OCI-LY1 (cell line): ENCODE measurements at regions not wholly inside any gene's neighbourhood (a gene's known extent, or its start where the extent isn't known, plus 50 kb on each side); places are given as distances from the start of the nearest gene placed in this dataset.

Experiments used
- H2AFZ ChIP-seq: fragments of 200-600 bp; sonication (generic), shearing (Covaris generic); 2 replicates; pipeline ENCODE4 v1.6.0; 2014; ENCODE audit warnings: antibody characterized with exemption, mild to moderate bottlenecking, low read length
- H3F3A ChIP-seq: fragments of 200-600 bp; sonication (generic), shearing (Covaris generic); 2 replicates; pipeline ENCODE4 v1.6.0; 2014; ENCODE audit warnings: mild to moderate bottlenecking, antibody characterized with exemption, low read length, moderate library complexity; ENCODE audit not compliant: insufficient read depth
- H3K27ac ChIP-seq: fragments of 200-600 bp; sonication (generic); 2 replicates; pipeline ENCODE4 v1.5.1; 2014; ENCODE audit warnings: low read length, mixed run types, mild to moderate bottlenecking, low read depth; ENCODE audit not compliant: poor library complexity, severe bottlenecking
- H3K27me3 ChIP-seq: fragments of 200-600 bp; sonication (generic); 2 replicates; pipeline ENCODE4 v1.6.0; 2014; ENCODE audit warnings: antibody characterized with exemption, mild to moderate bottlenecking, low read length, moderate library complexity; ENCODE audit not compliant: insufficient read depth
- H3K36me3 ChIP-seq: fragments of 200-600 bp; sonication (generic); 2 replicates; pipeline ENCODE4 v1.6.1; 2014; ENCODE audit warnings: mild to moderate bottlenecking, antibody characterized with exemption, low read length, moderate library complexity, mixed read lengths; ENCODE audit not compliant: insufficient read depth
- H3K4me1 ChIP-seq: fragments of 200-600 bp; sonication (generic); 2 replicates; pipeline ENCODE4 v1.5.1; 2014; ENCODE audit warnings: mild to moderate bottlenecking, low read length, moderate library complexity; ENCODE audit not compliant: insufficient read depth, severe bottlenecking
- H3K4me2 ChIP-seq: fragments of 200-600 bp; sonication (generic), shearing (Covaris generic); 2 replicates; pipeline ENCODE4 v1.6.1; 2014; ENCODE audit warnings: low read length
- H3K4me3 ChIP-seq: fragments of 200-600 bp; sonication (generic); 2 replicates; pipeline ENCODE4 v1.5.1; 2014; ENCODE audit warnings: low read length, low read depth, mild to moderate bottlenecking, mixed read lengths; ENCODE audit not compliant: poor library complexity, severe bottlenecking
- H3K79me2 ChIP-seq: fragments of 200-600 bp; shearing (Covaris generic); 2 replicates; pipeline ENCODE4 v1.6.1; 2016; ENCODE audit warnings: mixed run types, low read length, mixed read lengths; ENCODE audit not compliant: insufficient read depth
- H3K9ac ChIP-seq: fragments of 200-600 bp; sonication (generic), shearing (Covaris generic); 2 replicates; pipeline ENCODE4 v1.6.1; 2014; ENCODE audit warnings: mild to moderate bottlenecking, low read length, mixed read lengths
- H3K9me2 ChIP-seq: fragments of 200-600 bp; sonication (generic), shearing (Covaris generic); 2 replicates; pipeline ENCODE4 v1.6.1; 2014; ENCODE audit warnings: low read depth, mild to moderate bottlenecking, low read length, mixed read lengths
- H3K9me3 ChIP-seq: fragments of 200-600 bp; shearing (Covaris generic); 2 replicates; pipeline ENCODE4 v1.6.1; 2014; ENCODE audit warnings: low read length, mixed read lengths
- H4K20me1 ChIP-seq: fragments of 200-600 bp; sonication (generic), shearing (Covaris generic); 2 replicates; pipeline ENCODE4 v1.6.0; 2016; ENCODE audit warnings: mild to moderate bottlenecking, low read length; ENCODE audit not compliant: insufficient read depth
- CTCF ChIP-seq: fragments of 200-600 bp; sonication (generic), shearing (Covaris generic); IDR thresholded peaks from 2 replicates; pipeline ENCODE4 v1.5.1; 2017; ENCODE audit warnings: mild to moderate bottlenecking, antibody characterized with exemption, low read length, moderate library complexity, mixed read lengths
- EZH2 ChIP-seq: fragments of 200-600 bp; sonication (generic), shearing (Covaris generic); IDR thresholded peaks from 2 replicates; pipeline ENCODE4 v1.8.0; 2017; ENCODE audit warnings: borderline replicate concordance, mixed run types, mild to moderate bottlenecking, antibody characterized with exemption, low read length, moderate library complexity, mixed read lengths

DNA sequence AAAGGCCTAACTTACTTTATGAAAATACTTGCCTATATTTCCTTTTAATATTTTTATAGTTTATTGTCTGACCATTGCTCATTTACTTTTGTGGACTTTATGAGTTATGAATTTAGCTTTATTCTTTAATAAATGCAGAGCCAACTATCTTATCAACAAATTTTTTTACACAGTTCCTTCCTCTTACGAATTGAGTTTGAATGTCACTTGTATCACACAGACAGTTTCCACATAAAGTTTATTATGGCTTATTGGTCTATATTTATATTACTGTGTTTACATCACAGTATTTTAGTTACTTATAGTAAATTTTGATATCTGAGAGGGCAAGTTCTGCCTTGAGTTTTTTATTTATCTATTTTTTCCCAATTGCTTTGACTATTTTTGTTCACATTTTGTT is 450.6 kb downstream of the C4orf33 start:
- Histone ChIP-seq H3K4me1 (no peaks in the 10 kb centered on the region), H3F3A (no peaks in the 10 kb centered on the region), H3K36me3 (no peaks in the 10 kb centered on the region), H3K27ac (no peak overlapping the region), H3K9ac (no peak overlapping the region), H3K27me3 (no peaks in the 10 kb centered on the region), H3K9me3 (no peaks in the 10 kb centered on the region), H3K79me2 (no peaks in the 10 kb centered on the region), H3K9me2 (no peaks in the 10 kb centered on the region), H2AFZ (no peak overlapping the region), H3K4me2 (no peak overlapping the region), H4K20me1 (no peaks in the 10 kb centered on the region), H3K4me3 (no peak overlapping the region)
- no peak for TF ChIP-seq EZH2
- no peak for TF ChIP-seq CTCF

DNA sequence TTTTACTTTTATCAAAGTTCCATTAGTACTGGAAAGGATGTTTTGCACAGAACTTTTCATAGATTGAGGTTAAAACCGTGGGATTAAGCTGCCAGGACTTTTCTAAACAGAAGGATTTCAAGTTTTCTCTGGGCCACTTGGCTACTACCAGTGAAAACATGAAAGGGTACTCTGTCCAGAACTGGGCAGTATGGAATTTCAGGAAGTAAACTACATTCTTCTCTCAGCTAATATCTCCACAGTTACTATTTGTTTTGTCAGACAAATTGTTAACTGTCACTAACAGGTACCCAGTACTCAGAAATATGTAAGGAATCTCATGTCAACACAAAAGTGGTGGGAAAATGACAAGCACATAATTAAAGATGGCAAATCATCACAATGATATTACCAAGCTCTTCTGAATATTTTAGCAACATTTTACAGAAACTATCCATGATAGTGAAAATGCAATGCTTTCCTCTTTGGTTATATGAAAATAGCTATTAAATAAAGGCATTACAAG is 454.4 kb downstream of the C4orf33 start:
- H3K36me3 ChIP-seq, result no peaks in the 10 kb centered on the region
- no peaks in the 10 kb centered on the region for H3K9me3 ChIP-seq
- H3K27me3 ChIP-seq, result no peaks in the 10 kb centered on the region
- no peaks in the 10 kb centered on the region for H3F3A ChIP-seq
- H3K9me2 ChIP-seq, result no peaks in the 10 kb centered on the region
- H2AFZ ChIP-seq, result no peak overlapping the region
- H3K4me3 ChIP-seq, result no peak overlapping the region
- H3K9ac ChIP-seq, result no peak overlapping the region
- no peak overlapping the region for H3K4me2 ChIP-seq
- H4K20me1 ChIP-seq, result no peaks in the 10 kb centered on the region
- no peak for TF ChIP-seq CTCF
- no peak for TF ChIP-seq EZH2
- H3K27ac ChIP-seq, result no peak overlapping the region
- H3K79me2 ChIP-seq, result no peaks in the 10 kb centered on the region
- no peaks in the 10 kb centered on the region for H3K4me1 ChIP-seq

GRCh38 chr4:129561280-129561679 is 465.3 kb downstream of the C4orf33 start:
- no peaks in the 10 kb centered on the region for H3K36me3 ChIP-seq

More at GRCh38 chr4:129561280-129561679, 465.3 kb downstream of the C4orf33 start:
- Histone ChIP-seq H3F3A (no peaks in the 10 kb centered on the region), H3K4me2 (no peak overlapping the region), H3K9me2 (no peaks in the 10 kb centered on the region), H3K9me3 (no peaks in the 10 kb centered on the region), H3K9ac (no peak overlapping the region), H3K27ac (no peak overlapping the region), H3K4me3 (no peak overlapping the region), H3K4me1 (no peaks in the 10 kb centered on the region), H3K27me3 (no peaks in the 10 kb centered on the region), H3K79me2 (no peaks in the 10 kb centered on the region), H2AFZ (no peak overlapping the region), H4K20me1 (no peaks in the 10 kb centered on the region)
- TF ChIP-seq EZH2, result no peak
- no peak for TF ChIP-seq CTCF
